Gastroesophageal sphincter (tissue), 3 donors: ENCODE measurements at regions not wholly inside any gene's neighbourhood (a gene's known extent, or its start where the extent isn't known, plus 50 kb on each side); places are given as distances from the start of the nearest gene placed in this dataset.

ENCODE experiments used
- CTCF ChIP-seq, 4 experiments: fragments of 200-600 bp in 2 of 4; fragments of 450-650 bp in 2 of 4; sonication (generic) in 1 of 4; IDR thresholded peaks; one replicate each; pipeline ENCODE4 v1.5.1; 2017 to 2019; ENCODE audit warnings: antibody characterized with exemption in 4 of 4, mild to moderate bottlenecking in 2 of 4, moderate library complexity in 2 of 4
- EP300 ChIP-seq: sonication (generic); formaldehyde crosslinking; IDR thresholded peaks from one replicate; pipeline ENCODE4 v1.6.1; 2017; ENCODE audit warnings: antibody characterized with exemption, mild to moderate bottlenecking
- POLR2A ChIP-seq, 2 donors: fragments of 450-650 bp; IDR thresholded peaks; one replicate each; pipeline ENCODE4 v1.6.1; 2017; ENCODE audit warnings: antibody characterized with exemption in 2 of 2, mild to moderate bottlenecking in 2 of 2, moderate library complexity in 1 of 2
- POLR2AphosphoS5 ChIP-seq: sonication (generic); formaldehyde crosslinking; IDR thresholded peaks from one replicate; pipeline ENCODE4 v1.6.1; 2017; ENCODE audit warnings: antibody characterized with exemption

GRCh38 chr10:14407567-14407966 lies 76.8 kb upstream of the FRMD4A start:
- TF ChIP-seq CTCF (IDR thresholded peaks at IDR 0.05) = no peak
- TF ChIP-seq POLR2A (IDR thresholded peaks at IDR 0.05) = no peak
- TF ChIP-seq POLR2AphosphoS5 = no peak
- no peak for TF ChIP-seq EP300
